HUES48 (cell line): ENCODE measurements at regions not wholly inside any gene's neighbourhood (a gene's known extent, or its start where the extent isn't known, plus 50 kb on each side); places are given as distances from the start of the nearest gene placed in this dataset.

Experiments used
- H3K27ac ChIP-seq: one replicate; pipeline ENCODE4 v1.7.0; 2013; ENCODE audit warnings: low read depth, low read length, inconsistent platforms
- H3K27me3 ChIP-seq: 2 replicates; pipeline ENCODE4 v1.6.1; 2013; ENCODE audit warnings: mild to moderate bottlenecking, low read length; ENCODE audit not compliant: control insufficient read depth, insufficient read depth
- H3K36me3 ChIP-seq: 2 replicates; pipeline ENCODE4 v1.6.1; 2013; ENCODE audit warnings: low read length; ENCODE audit not compliant: control insufficient read depth, insufficient read depth
- H3K4me1 ChIP-seq: 2 replicates; pipeline ENCODE4 v1.6.1; 2013; ENCODE audit warnings: mild to moderate bottlenecking, low read length; ENCODE audit not compliant: control insufficient read depth, insufficient read depth
- H3K4me3 ChIP-seq: 2 replicates; pipeline ENCODE4 v1.5.1; 2013; ENCODE audit warnings: mild to moderate bottlenecking, low read depth, low read length
- H3K9ac ChIP-seq: 2 replicates; pipeline ENCODE4 v1.6.1; 2013; ENCODE audit warnings: mild to moderate bottlenecking, low read depth, low read length, moderate library complexity
- H3K9me3 ChIP-seq: 2 replicates; pipeline ENCODE4 v1.6.1; 2013; ENCODE audit warnings: low read length; ENCODE audit not compliant: control insufficient read depth, insufficient read depth

GRCh38 chr5:103617913-103618312 lies 55.3 kb upstream of the NUDT12 start:
- H3K36me3 ChIP-seq: no peaks in the 10 kb centered on the region
- H3K9me3 ChIP-seq: no peaks in the 10 kb centered on the region
- H3K27ac ChIP-seq: no peak overlapping the region
- H3K27me3 ChIP-seq: no peaks in the 10 kb centered on the region
- no peak overlapping the region for H3K9ac ChIP-seq
- H3K4me1 ChIP-seq: peaks cover 10% of the 10 kb centered on the region
- H3K4me3 ChIP-seq: no peak overlapping the region

DNA sequence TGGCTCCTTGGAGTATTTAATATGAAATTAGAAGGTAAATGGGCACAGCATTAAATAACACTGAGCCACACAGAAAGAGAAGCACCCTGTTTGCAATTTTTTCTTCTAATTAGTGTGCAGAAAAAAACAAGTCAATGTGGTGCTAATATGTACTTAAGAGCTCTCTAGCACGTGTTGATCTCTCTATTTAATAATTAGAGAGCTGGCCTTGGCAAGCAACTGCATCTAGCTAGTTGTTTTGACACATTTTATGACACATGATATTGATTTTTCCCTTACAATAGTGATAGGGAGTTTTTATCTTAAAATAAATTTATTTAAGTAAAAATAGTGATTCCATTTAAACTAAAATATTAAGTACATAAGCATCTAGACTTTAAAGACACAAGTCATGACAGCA lies 54.5 kb upstream of the NUDT12 start:
- H3K4me1 ChIP-seq: peaks cover 17% of the 10 kb centered on the region
- no peak overlapping the region for H3K9ac ChIP-seq
- no peak overlapping the region for H3K27ac ChIP-seq
- H3K4me3 ChIP-seq: no peak overlapping the region
- no peaks in the 10 kb centered on the region for H3K9me3 ChIP-seq
- H3K27me3 ChIP-seq: no peaks in the 10 kb centered on the region
- H3K36me3 ChIP-seq: no peaks in the 10 kb centered on the region

- H3K36me3 ChIP-seq: no peaks in the 10 kb centered on the region
- H3K4me1 ChIP-seq: peaks cover 17% of the 10 kb centered on the region
- H3K27ac ChIP-seq: no peak overlapping the region
- H3K9me3 ChIP-seq: no peaks in the 10 kb centered on the region
- no peak overlapping the region for H3K9ac ChIP-seq
- no peak overlapping the region for H3K4me3 ChIP-seq
- no peaks in the 10 kb centered on the region for H3K27me3 ChIP-seq
Observed at GRCh38 chr5:103612545-103612944, 50.0 kb upstream of the NUDT12 start.
